ENCODE measurements at regions not wholly inside any gene's neighbourhood (a gene's known extent, or its start where the extent isn't known, plus 50 kb on each side); places are given as distances from the start of the nearest gene placed in this dataset.
"Not testable (repeated sequence)": the region's sequence is repeated elsewhere in the genome, so short reads cannot be mapped to it uniquely, and the experiment has no call there.

DNA sequence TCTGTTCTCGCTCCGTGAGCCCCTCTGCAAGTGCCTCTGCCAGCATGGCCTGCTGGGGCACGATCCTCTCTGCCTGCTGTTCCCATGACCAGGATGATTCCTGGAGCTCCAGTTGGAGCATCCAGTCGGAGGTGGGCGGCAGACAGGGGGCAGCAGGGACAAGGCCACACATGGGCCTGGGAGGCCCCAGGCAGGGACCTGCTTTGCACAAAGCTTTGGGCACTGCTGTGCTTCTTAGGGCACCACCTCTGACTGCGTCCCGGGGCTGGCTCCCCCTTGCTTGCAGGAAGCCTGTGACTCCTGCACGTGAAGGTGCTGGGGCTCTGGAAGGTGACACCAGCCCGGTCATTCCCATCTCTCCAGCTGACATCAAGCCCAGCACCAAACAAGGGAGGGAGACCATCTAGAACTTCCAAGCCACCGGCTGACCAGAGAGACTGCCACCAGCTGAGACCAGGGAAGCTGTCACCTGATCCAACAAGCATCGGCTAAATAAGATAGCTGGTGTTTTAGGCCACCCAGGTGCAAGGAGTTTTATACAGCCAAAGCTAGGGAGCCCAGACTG lies 174.8 kb upstream of the FOXD4L5 start:
- Mint-ChIP-seq H3K4me1 (ENCODE audit: low read depth) (no peaks in the 10 kb centered on the region), H3K9me3 (peaks cover 24% of the 10 kb centered on the region), H3K4me3 (no peak overlapping the region), H3K36me3 (ENCODE audit: insufficient read depth) (peaks cover 1% of the 10 kb centered on the region), H3K27me3 (ENCODE audit: low read depth) (no peaks in the 10 kb centered on the region)
- DNase-seq = no peak
- ATAC-seq = no peak

DNA sequence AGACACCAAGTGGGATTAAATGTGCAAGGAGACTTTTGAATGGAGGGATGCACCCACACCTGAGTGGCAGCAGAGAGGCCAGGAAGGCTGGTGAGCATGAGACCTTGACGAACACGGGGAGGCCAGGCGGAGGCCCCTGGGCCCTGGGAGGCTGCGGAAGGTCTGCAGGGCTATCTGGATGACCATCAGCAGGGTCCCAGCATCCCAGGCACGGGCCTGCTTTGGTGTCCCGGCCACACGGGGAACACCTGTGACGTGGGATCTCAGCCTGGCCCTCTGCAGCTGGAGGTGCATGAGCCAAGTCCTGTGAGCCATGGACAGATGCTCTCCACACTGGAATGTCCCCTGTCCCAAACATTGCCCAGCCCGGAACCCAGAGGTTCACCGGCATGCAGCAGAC lies 174.0 kb upstream of the FOXD4L5 start:
- ATAC-seq (no peak), DNase-seq (no peak)
- Mint-ChIP-seq H3K4me1 (ENCODE audit: low read depth) (no peaks in the 10 kb centered on the region), H3K4me3 (no peak overlapping the region), H3K27me3 (ENCODE audit: low read depth) (no peaks in the 10 kb centered on the region), H3K9me3 (peaks cover 16% of the 10 kb centered on the region), H3K36me3 (ENCODE audit: insufficient read depth) (no peaks in the 10 kb centered on the region)

DNA sequence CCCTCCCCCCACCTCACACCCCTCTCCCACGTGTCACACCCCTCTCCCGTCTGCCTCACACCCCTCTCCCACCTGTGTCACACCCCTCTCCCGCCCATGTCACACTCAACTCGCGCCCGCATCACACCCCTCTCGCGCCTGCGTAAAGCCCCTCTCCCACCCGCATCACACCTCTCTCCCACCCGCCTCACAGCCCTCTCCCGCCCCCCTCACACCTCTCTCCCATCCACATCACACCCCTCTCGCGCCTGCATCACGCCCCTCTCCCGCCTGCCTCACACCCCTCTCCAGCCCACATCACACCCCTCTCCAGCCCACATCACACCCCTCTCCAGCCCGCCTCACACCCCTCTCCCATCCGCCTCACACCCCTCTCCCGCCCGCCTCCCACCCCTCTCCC lies 173.5 kb upstream of the FOXD4L5 start:
- Mint-ChIP-seq H3K27me3 (ENCODE audit: low read depth) (no peaks in the 10 kb centered on the region), H3K4me3 (no peak overlapping the region), H3K9me3 (peaks cover 13% of the 10 kb centered on the region), H3K36me3 (ENCODE audit: insufficient read depth) (no peaks in the 10 kb centered on the region), H3K4me1 (ENCODE audit: low read depth) (no peaks in the 10 kb centered on the region)
- ATAC-seq = no peak
- no peak for DNase-seq

- not testable (repeated sequence) for H3K4me1 Mint-ChIP-seq (ENCODE audit: low read depth); H3K27me3 Mint-ChIP-seq (ENCODE audit: low read depth); H3K4me3 Mint-ChIP-seq; H3K36me3 Mint-ChIP-seq (ENCODE audit: insufficient read depth); DNase-seq; ATAC-seq
- H3K9me3 Mint-ChIP-seq = peaks cover 11% of the 10 kb centered on the region
These were observed 172.0 kb upstream of the FOXD4L5 start for GRCh38 chr9:65456991-65457390.

GRCh38 chr9:65455751-65456647 lies 171.0 kb upstream of the FOXD4L5 start:
- not testable (repeated sequence) for ATAC-seq; DNase-seq; H3K4me3 Mint-ChIP-seq; H3K27me3 Mint-ChIP-seq (ENCODE audit: low read depth); H3K4me1 Mint-ChIP-seq (ENCODE audit: low read depth); H3K36me3 Mint-ChIP-seq (ENCODE audit: insufficient read depth)
- H3K9me3 Mint-ChIP-seq = peaks cover 11% of the 10 kb centered on the region

GRCh38 chr9:65455136-65455535 lies 170.1 kb upstream of the FOXD4L5 start:
- H3K27me3 Mint-ChIP-seq (ENCODE audit: low read depth); DNase-seq; H3K4me3 Mint-ChIP-seq; ATAC-seq; H3K4me1 Mint-ChIP-seq (ENCODE audit: low read depth); H3K36me3 Mint-ChIP-seq (ENCODE audit: insufficient read depth): not testable (repeated sequence)
- H3K9me3 Mint-ChIP-seq = peaks cover 11% of the 10 kb centered on the region

DNA sequence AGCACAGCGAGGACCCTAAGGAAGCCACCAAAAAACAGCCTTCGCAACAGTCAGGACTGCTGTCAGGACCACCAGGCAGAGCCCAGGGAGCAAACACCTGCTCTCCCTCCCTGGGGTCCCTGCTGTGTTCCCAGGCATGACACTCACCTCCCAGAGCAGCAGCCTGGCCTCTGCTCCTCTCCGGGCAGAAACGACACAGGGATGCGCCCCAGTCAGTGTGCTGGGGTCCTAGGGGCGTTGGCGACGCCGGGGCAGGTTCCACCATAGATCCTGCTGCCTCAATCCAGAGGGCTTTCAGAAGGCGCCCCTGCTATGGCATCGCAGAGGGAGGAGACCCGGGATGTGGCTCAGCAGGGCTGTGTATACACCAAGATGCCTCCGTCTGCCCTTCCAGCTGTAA lies 169.7 kb upstream of the FOXD4L5 start:
- not testable (repeated sequence) for ATAC-seq

DNA sequence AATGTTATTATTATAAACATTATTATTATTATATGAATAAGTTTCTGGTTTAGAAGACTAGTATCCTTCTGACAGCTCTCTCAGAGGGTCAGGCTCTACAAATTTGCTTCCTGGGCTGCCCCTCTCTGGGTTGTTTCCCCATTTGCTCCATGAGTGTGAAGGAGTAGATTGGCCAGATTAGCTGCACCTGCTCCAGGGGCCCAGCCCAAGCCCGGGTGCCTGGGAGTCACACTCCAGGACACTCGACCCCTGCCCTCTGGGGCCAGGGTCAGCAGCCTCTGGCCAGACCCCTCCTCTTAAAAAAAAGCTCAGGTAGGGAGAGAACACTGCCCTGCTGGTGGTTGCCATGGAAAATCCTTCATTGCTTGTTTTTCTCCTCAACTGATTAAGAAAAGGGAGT lies 169.0 kb upstream of the FOXD4L5 start:
- peaks cover 12% of the 10 kb centered on the region for H3K9me3 Mint-ChIP-seq
- not testable (repeated sequence) for H3K36me3 Mint-ChIP-seq (ENCODE audit: insufficient read depth); ATAC-seq; H3K4me1 Mint-ChIP-seq (ENCODE audit: low read depth); DNase-seq; H3K4me3 Mint-ChIP-seq; H3K27me3 Mint-ChIP-seq (ENCODE audit: low read depth)

More for the DNA sequence above, 169.7 kb upstream of the FOXD4L5 start:
- peaks cover 11% of the 10 kb centered on the region for H3K9me3 Mint-ChIP-seq
- DNase-seq; H3K36me3 Mint-ChIP-seq (ENCODE audit: insufficient read depth); H3K4me3 Mint-ChIP-seq; H3K27me3 Mint-ChIP-seq (ENCODE audit: low read depth); H3K4me1 Mint-ChIP-seq (ENCODE audit: low read depth): not testable (repeated sequence)

GRCh38 chr9:65449886-65450610 lies 165.0 kb upstream of the FOXD4L5 start:
- peak in 1 of 2 donors; percentile 18 for ATAC-seq

DNA sequence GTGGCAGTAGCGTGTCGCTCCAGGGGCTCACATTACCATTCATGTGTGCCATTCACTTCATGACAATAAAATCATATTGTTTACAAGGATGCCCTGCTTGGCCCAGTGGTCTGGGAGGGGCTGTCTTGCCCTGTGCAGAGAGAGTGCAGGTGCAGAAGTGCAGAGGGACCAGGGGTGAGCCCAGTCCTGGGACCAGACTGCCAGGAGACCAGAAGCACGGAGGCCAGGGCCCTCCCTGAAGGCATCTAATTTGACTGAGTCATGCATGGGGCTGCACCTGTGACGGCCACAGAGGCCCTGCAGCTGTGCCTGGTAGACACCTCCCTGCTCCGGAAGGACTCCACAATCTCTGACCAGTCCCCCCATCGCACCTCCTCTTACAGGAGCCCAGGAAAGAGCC lies 164.4 kb upstream of the FOXD4L5 start:
- H3K4me3 Mint-ChIP-seq = no peak overlapping the region
- no peaks in the 10 kb centered on the region for H3K4me1 Mint-ChIP-seq (ENCODE audit: low read depth)
- no peaks in the 10 kb centered on the region for H3K36me3 Mint-ChIP-seq (ENCODE audit: insufficient read depth)
- DNase-seq = no peak
- H3K9me3 Mint-ChIP-seq = peaks cover 32% of the 10 kb centered on the region
- no peak for ATAC-seq
- H3K27me3 Mint-ChIP-seq (ENCODE audit: low read depth) = no peaks in the 10 kb centered on the region

More at GRCh38 chr9:65449886-65450610, 165.0 kb upstream of the FOXD4L5 start:
- H3K27me3 Mint-ChIP-seq (ENCODE audit: low read depth); H3K36me3 Mint-ChIP-seq (ENCODE audit: insufficient read depth); H3K4me3 Mint-ChIP-seq; H3K4me1 Mint-ChIP-seq (ENCODE audit: low read depth); DNase-seq: not testable (repeated sequence)
- peaks cover 32% of the 10 kb centered on the region for H3K9me3 Mint-ChIP-seq

DNA sequence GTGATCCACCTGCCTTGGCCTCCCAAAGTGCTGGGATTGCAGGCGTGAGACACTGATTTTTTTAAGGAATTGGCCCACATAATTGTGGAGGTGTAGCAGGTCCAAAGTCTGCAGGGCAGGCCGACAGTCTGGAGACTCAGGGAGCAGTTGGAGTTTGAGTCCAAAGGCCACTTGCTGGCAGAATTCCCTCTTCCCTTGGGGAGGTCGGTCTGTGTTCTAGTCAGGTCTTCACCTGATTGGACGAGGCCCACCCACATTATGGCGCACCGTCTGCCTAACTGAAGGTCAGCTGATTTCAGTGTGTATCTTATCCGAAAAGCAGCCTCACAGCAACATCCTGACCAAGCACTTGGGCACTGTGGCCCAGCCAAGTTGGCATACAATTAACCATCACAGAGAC lies 162.1 kb upstream of the FOXD4L5 start:
- ATAC-seq; DNase-seq; H3K36me3 Mint-ChIP-seq (ENCODE audit: insufficient read depth); H3K27me3 Mint-ChIP-seq (ENCODE audit: low read depth); H3K4me3 Mint-ChIP-seq; H3K4me1 Mint-ChIP-seq (ENCODE audit: low read depth): not testable (repeated sequence)
- peaks cover 25% of the 10 kb centered on the region for H3K9me3 Mint-ChIP-seq

DNA sequence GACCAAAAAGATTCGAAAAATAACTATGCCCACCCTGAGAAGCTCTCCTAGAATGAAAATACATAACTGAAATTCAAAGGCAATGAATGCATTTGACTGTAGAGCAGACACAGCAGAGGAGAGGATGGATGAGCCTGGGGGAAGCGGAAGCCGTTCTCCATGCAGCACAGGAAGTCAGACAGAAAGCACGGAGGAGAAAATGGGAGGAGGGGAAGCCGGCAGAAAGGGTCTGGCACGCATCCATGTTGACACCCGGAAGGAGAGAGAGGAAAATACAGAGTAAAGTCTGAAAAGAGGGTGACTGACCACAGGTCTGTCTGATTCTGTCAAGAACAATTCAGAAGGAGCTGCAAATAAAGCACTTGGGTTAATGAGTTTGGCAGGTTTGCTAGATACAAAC lies 161.0 kb upstream of the FOXD4L5 start:
- not testable (repeated sequence) for H3K4me1 Mint-ChIP-seq (ENCODE audit: low read depth); ATAC-seq; H3K27me3 Mint-ChIP-seq (ENCODE audit: low read depth); H3K36me3 Mint-ChIP-seq (ENCODE audit: insufficient read depth); DNase-seq; H3K4me3 Mint-ChIP-seq
- H3K9me3 Mint-ChIP-seq = peaks cover 25% of the 10 kb centered on the region

DNA sequence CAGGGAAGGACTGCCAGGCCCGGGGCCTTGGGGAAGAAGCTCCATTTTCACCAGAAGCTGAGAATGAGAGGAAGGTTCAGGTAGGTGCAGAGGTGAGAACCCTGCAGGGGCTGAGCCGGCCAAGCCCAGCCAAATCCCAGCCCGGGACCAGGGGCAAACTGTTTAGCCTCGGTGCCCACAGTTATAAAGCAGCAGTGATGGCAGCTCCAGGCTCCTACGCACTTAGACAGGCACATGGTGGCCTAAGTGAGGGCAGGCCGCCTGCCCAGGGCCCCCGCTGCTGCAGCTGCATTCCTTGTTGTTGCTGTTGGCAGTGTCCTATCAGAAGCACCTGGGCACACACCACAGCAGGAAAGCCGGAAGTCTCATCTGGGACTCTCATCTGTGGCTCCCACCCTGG lies 159.9 kb upstream of the FOXD4L5 start:
- Mint-ChIP-seq H3K4me1 (ENCODE audit: low read depth) (no peaks in the 10 kb centered on the region), H3K4me3 (no peak overlapping the region), H3K27me3 (ENCODE audit: low read depth) (no peaks in the 10 kb centered on the region), H3K9me3 (peaks cover 25% of the 10 kb centered on the region), H3K36me3 (ENCODE audit: insufficient read depth) (no peaks in the 10 kb centered on the region)
- no peak for DNase-seq
- no peak for ATAC-seq

GRCh38 chr9:65442116-65442515 lies 157.1 kb upstream of the FOXD4L5 start:
- H3K36me3 Mint-ChIP-seq (ENCODE audit: insufficient read depth); H3K27me3 Mint-ChIP-seq (ENCODE audit: low read depth); H3K4me1 Mint-ChIP-seq (ENCODE audit: low read depth); ATAC-seq; H3K4me3 Mint-ChIP-seq; DNase-seq: not testable (repeated sequence)
- H3K9me3 Mint-ChIP-seq = peaks cover 23% of the 10 kb centered on the region

Measured in activated T-cell treated with anti-CD3 and anti-CD28 coated beads, Interleukin-2, amount 50 U/mL, for 4 hours (primary cell).